ENCODE measurements at regions not wholly inside any gene's neighbourhood (a gene's known extent, or its start where the extent isn't known, plus 50 kb on each side); places are given as distances from the start of the nearest gene placed in this dataset.

- no peak for TF ChIP-seq SUZ12 (IDR thresholded peaks at IDR 0.05; ENCODE audit: extremely low read depth, insufficient read depth, insufficient read length)
- no peak for TF ChIP-seq YY1 (IDR thresholded peaks at IDR 0.05; ENCODE audit: insufficient read depth, insufficient read length)
Measured at GRCh38 chr3:145943952-145944351, 217.0 kb downstream of the PLOD2 start.

Data from NT2/D1 (cell line).